Endodermal cell (in vitro differentiated cells): ENCODE measurements at regions not wholly inside any gene's neighbourhood (a gene's known extent, or its start where the extent isn't known, plus 50 kb on each side); places are given as distances from the start of the nearest gene placed in this dataset.

Experiments
- DNase-seq: peaks from one replicate; pipeline ENCODE4 v3.0.0-alpha.2; 2017
- H3K27ac ChIP-seq: 2 replicates; pipeline ENCODE4 v1.5.1; 2013; ENCODE audit warnings: mild to moderate bottlenecking, low read depth, low read length, moderate library complexity
- H3K27me3 ChIP-seq: 2 replicates; pipeline ENCODE4 v1.6.1; 2013; ENCODE audit warnings: mild to moderate bottlenecking, low read length, moderate library complexity; ENCODE audit not compliant: insufficient read depth, control insufficient read depth, poor library complexity, severe bottlenecking
- H3K36me3 ChIP-seq: 2 replicates; pipeline ENCODE4 v1.7.0; 2013; ENCODE audit warnings: mild to moderate bottlenecking, low read length, moderate library complexity; ENCODE audit not compliant: control insufficient read depth, insufficient read depth
- H3K4me1 ChIP-seq: one replicate; pipeline ENCODE4 v1.7.0; 2013; ENCODE audit warnings: low read length; ENCODE audit not compliant: control insufficient read depth, insufficient read depth
- H3K4me3 ChIP-seq: 2 replicates; pipeline ENCODE4 v1.5.1; 2013; ENCODE audit warnings: mild to moderate bottlenecking, low read length, moderate library complexity
- H3K9ac ChIP-seq: 2 replicates; pipeline ENCODE4 v1.6.1; 2013; ENCODE audit warnings: mild to moderate bottlenecking, low read length, moderate library complexity; ENCODE audit not compliant: poor library complexity, severe bottlenecking; ENCODE audit errors: extremely low read depth
- H3K9me3 ChIP-seq: 2 replicates; pipeline ENCODE4 v1.6.1; 2013; ENCODE audit warnings: mild to moderate bottlenecking, low read length, moderate library complexity; ENCODE audit not compliant: control insufficient read depth
- H3K27ac Mint-ChIP-seq: 2 replicates; pipeline ENCODE4 v1.8.0; 2020; ENCODE audit warnings: mixed read lengths
- H3K27me3 Mint-ChIP-seq: 2 replicates; pipeline ENCODE4 v1.8.0; 2021; ENCODE audit warnings: mild to moderate bottlenecking, mixed read lengths; ENCODE audit not compliant: insufficient read depth
- H3K36me3 Mint-ChIP-seq: 2 replicates; pipeline ENCODE4 v1.8.0; 2020; ENCODE audit warnings: low read depth, mixed read lengths
- H3K4me1 Mint-ChIP-seq: 2 replicates; pipeline ENCODE4 v1.8.0; 2020; ENCODE audit warnings: mixed read lengths
- H3K4me3 Mint-ChIP-seq: 2 replicates; pipeline ENCODE4 v1.8.0; 2020; ENCODE audit warnings: mild to moderate bottlenecking, moderate library complexity, mixed read lengths
- H3K9me3 Mint-ChIP-seq: 2 replicates; pipeline ENCODE4 v1.8.0; 2020; ENCODE audit warnings: mild to moderate bottlenecking, mixed read lengths
- CTCF ChIP-seq: fragments of 200-600 bp; sonication (generic); conservative IDR thresholded peaks from 2 replicates; pipeline ENCODE4 v1.5.0; 2021; ENCODE audit warnings: antibody characterized with exemption, mild to moderate bottlenecking
- WGBS, 2 experiments: methylation state at CpG; one replicate each; pipeline versions ENCODE4 v1.1.5 to v1.1.7; 2013; ENCODE audit warnings: missing lambda C conversion rate in 2 of 2, mixed read lengths in 1 of 2; ENCODE audit not compliant: insufficient coverage in 1 of 2, insufficient read length in 1 of 2; 5-methylcytosine and 5-hydroxymethylcytosine counted together

GRCh38 chr5:1731091-1731639 lies 68.5 kb downstream of the MRPL36 start:
- Mint-ChIP-seq H3K27me3 (peaks cover 9% of the 10 kb centered on the region), H3K9me3 (no peaks in the 10 kb centered on the region), H3K36me3 (no peaks in the 10 kb centered on the region), H3K4me1 (no peaks in the 10 kb centered on the region), H3K4me3 (no peak overlapping the region), H3K27ac (no peak overlapping the region)
- H3K9me3 ChIP-seq, result no peaks in the 10 kb centered on the region
- H3K27me3 ChIP-seq, result no peaks in the 10 kb centered on the region
- H3K4me3 ChIP-seq, result no peak overlapping the region
- no peak overlapping the region for H3K27ac ChIP-seq
- DNase-seq, result peak; percentile 22
- H3K9ac ChIP-seq, result no peak overlapping the region
- WGBS, 2 experiments, result 86 to 88% methylated on average over 4 to 11 of the region's 11 CpGs
- no peak for TF ChIP-seq CTCF
- H3K4me1 ChIP-seq, result no peaks in the 10 kb centered on the region
- H3K36me3 ChIP-seq, result no peaks in the 10 kb centered on the region

GRCh38 chr5:1730487-1730847 lies 69.2 kb downstream of the MRPL36 start:
- Histone ChIP-seq H3K4me3 (no peak overlapping the region), H3K36me3 (no peaks in the 10 kb centered on the region), H3K27me3 (no peaks in the 10 kb centered on the region), H3K27ac (no peak overlapping the region), H3K9ac (no peak overlapping the region), H3K9me3 (no peaks in the 10 kb centered on the region), H3K4me1 (no peaks in the 10 kb centered on the region)
- no peak for TF ChIP-seq CTCF
- DNase-seq, result peak; percentile 24
- WGBS, 2 experiments, result 89 to 100% methylated on average over 7 of the region's 7 CpGs
- H3K4me3 Mint-ChIP-seq, result no peak overlapping the region
- no peak overlapping the region for H3K27ac Mint-ChIP-seq
- H3K27me3 Mint-ChIP-seq, result peaks cover 11% of the 10 kb centered on the region
- no peaks in the 10 kb centered on the region for H3K9me3 Mint-ChIP-seq
- no peaks in the 10 kb centered on the region for H3K36me3 Mint-ChIP-seq
- peaks cover 7% of the 10 kb centered on the region for H3K4me1 Mint-ChIP-seq

- peaks cover 15% of the 10 kb centered on the region for H3K27me3 Mint-ChIP-seq
- DNase-seq, result peak; percentile 35
- no peaks in the 10 kb centered on the region for H3K27me3 ChIP-seq
- H3K4me1 ChIP-seq, result no peaks in the 10 kb centered on the region
- H3K9me3 Mint-ChIP-seq, result no peaks in the 10 kb centered on the region
- no peak for TF ChIP-seq CTCF
- H3K4me3 Mint-ChIP-seq, result no peak overlapping the region
- peaks cover 7% of the 10 kb centered on the region for H3K4me1 Mint-ChIP-seq
- no peaks in the 10 kb centered on the region for H3K36me3 ChIP-seq
- H3K27ac Mint-ChIP-seq, result no peak overlapping the region
- no peak overlapping the region for H3K9ac ChIP-seq
- 92 to 93% methylated on average over 31 to 40 of the region's 40 CpGs for WGBS, 2 experiments
- H3K9me3 ChIP-seq, result no peaks in the 10 kb centered on the region
- no peak overlapping the region for H3K4me3 ChIP-seq
- H3K27ac ChIP-seq, result no peak overlapping the region
- no peaks in the 10 kb centered on the region for H3K36me3 Mint-ChIP-seq
Measured at GRCh38 chr5:1729641-1730486, 69.8 kb downstream of the MRPL36 start.
